Right lobe of liver (tissue), 6 donors: ENCODE measurements at regions not wholly inside any gene's neighbourhood (a gene's known extent, or its start where the extent isn't known, plus 50 kb on each side); places are given as distances from the start of the nearest gene placed in this dataset.

Source experiments
- ATAC-seq, 4 donors: fragments of 200-7000 bp; cut with Tn5 transposase; one replicate each; pipeline ENCODE4 v1.9.1; 2020; ENCODE audit warnings: mild to moderate bottlenecking in 4 of 4, moderate library complexity in 4 of 4
- DNase-seq, 3 donors: peaks; one replicate each; pipeline ENCODE4 v3.0.0-alpha.2; 2020
- H3K27ac ChIP-seq, 3 donors: fragments of 200-600 bp; one replicate each; pipeline ENCODE4 v1.8.0; 2022
- H3K27me3 ChIP-seq, 2 donors: fragments of 200-600 bp; one replicate each; pipeline ENCODE4 v1.8.0; 2022
- H3K36me3 ChIP-seq, 4 donors: fragments of 200-600 bp; sonication (generic) in 1 of 4; one replicate each; pipeline versions ENCODE4 v1.5.1 to v1.8.0; 2017 to 2022; ENCODE audit warnings: control low read depth in 1 of 4
- H3K4me1 ChIP-seq, 4 donors: fragments of 200-600 bp; sonication (generic) in 1 of 4; one replicate each; pipeline versions ENCODE4 v1.5.1 to v1.8.0; 2017 to 2022; ENCODE audit warnings: control low read depth in 1 of 4
- H3K4me3 ChIP-seq, 3 donors: fragments of 200-600 bp; one replicate each; pipeline ENCODE4 v1.8.0; 2022
- H3K9me3 ChIP-seq, 4 donors: fragments of 200-600 bp; sonication (generic) in 1 of 4; one replicate each; pipeline versions ENCODE4 v1.5.1 to v1.8.0; 2017 to 2022; ENCODE audit warnings: control low read depth in 1 of 4
- CTCF ChIP-seq, 4 donors: fragments of 200-600 bp in 3 of 4; fragments of 450-650 bp in 1 of 4; IDR thresholded peaks; one replicate each; pipeline versions ENCODE4 v1.5.1 to v1.8.0; 2016 to 2022; ENCODE audit warnings: antibody characterized with exemption in 4 of 4, mild to moderate bottlenecking in 2 of 4
- POLR2A ChIP-seq: fragments of 450-650 bp; IDR thresholded peaks from one replicate; pipeline ENCODE4 v1.6.1; 2017; ENCODE audit warnings: antibody characterized with exemption, mild to moderate bottlenecking
- WGBS: methylation state at CpG from one replicate; pipeline ENCODE4 v1.1.6; 2018; ENCODE audit warnings: low coverage, low lambda C conversion rate; ENCODE audit not compliant: insufficient coverage; ENCODE audit errors: missing lambda C conversion rate; 5-methylcytosine and 5-hydroxymethylcytosine counted together
- intact Hi-C, 2 donors: fragments of 100-400 bp; cut with DNase I; formaldehyde crosslinking; loops; one replicate each; pipeline versions ENCODE4 v1.11.2 to v1.14.1; 2022
- donor health status: DM: no; HTN: yes; CAD: no.
- donor health status: DM: no; HTN: no; CAD: no.
- donor health status: DM: no; HTN: no; CAD: no.
- donor health status: DM: no; HTN: yes; CAD: no.
- donor health status: DM: no; HTN: yes; CAD: no.

- Histone ChIP-seq H3K27ac (no peak overlapping the region), H3K4me1 (no peaks in the 10 kb centered on the region), H3K27me3 (no peaks in the 10 kb centered on the region), H3K4me3 (no peak overlapping the region), H3K36me3 (no peaks in the 10 kb centered on the region), H3K9me3 (no peaks in the 10 kb centered on the region)
- 63% methylated on average over 2 of the region's 3 CpGs for WGBS
- intact Hi-C loops: no loop called here
- ATAC-seq (no peak), DNase-seq (no peak)
- no peak for TF ChIP-seq CTCF (IDR thresholded peaks at IDR 0.05)
- TF ChIP-seq POLR2A: no peak
These were observed 252.4 kb upstream of the HES1 start for GRCh38 chr3:193883551-193883950.

DNA sequence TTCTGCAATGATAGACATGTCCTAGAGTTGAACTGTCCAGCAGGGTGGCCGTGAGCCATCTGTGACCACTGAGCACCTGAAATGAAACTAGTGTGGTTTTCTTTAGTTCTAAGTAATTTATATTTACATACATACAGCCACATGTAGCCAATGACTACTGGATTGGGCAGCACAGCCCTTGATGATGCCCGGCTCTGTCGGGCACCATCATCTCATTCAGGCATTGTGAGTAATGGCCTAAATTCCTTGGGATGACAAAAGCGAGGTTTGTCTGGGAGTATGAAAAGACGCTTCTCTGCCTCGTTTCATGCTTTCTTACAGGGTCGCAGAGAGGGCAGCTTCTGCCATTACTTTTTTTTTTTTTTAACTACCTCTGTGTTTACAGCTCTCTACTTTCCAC, 251.9 kb upstream of the HES1 start:
- WGBS: 81% methylated on average over 5 of the region's 7 CpGs
- Histone ChIP-seq H3K36me3 (no peaks in the 10 kb centered on the region), H3K4me3 (no peak overlapping the region), H3K9me3 (no peaks in the 10 kb centered on the region), H3K27me3 (no peaks in the 10 kb centered on the region), H3K27ac (no peak overlapping the region), H3K4me1 (no peaks in the 10 kb centered on the region)
- no peak for ATAC-seq
- no peak for DNase-seq
- intact Hi-C loops: no loop called here
- TF ChIP-seq POLR2A: no peak
- no peak for TF ChIP-seq CTCF (IDR thresholded peaks at IDR 0.05)

- Histone ChIP-seq H3K4me3 (no peak overlapping the region), H3K9me3 (no peaks in the 10 kb centered on the region), H3K36me3 (no peaks in the 10 kb centered on the region), H3K27ac (no peak overlapping the region), H3K27me3 (no peaks in the 10 kb centered on the region), H3K4me1 (no peaks in the 10 kb centered on the region)
- no peak for DNase-seq
- TF ChIP-seq POLR2A: no peak
- TF ChIP-seq CTCF (IDR thresholded peaks at IDR 0.05): no peak
- intact Hi-C loops: no loop called here
- ATAC-seq: no peak
- WGBS: 85% methylated on average over 3 of the region's 4 CpGs
These were observed 251.3 kb upstream of the HES1 start for GRCh38 chr3:193884652-193885051.

DNA sequence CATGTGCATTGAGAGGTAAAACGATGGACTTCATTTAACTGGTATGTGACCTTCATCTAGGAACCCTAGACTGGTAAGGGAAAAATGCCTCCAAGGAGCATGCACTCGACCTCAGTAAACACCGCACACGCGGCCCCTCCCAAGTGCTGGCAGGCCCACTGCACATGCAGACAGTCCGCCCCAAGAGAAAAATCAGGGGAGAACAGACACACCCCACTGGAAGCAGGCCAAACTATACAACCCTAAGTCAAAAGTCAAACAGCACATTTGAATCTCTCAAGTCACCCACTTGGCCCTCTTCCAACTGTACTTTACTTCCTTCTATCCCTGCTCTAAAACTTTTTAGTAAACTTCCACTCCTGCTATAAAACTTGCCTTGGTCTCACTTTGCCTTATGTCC, 250.1 kb upstream of the HES1 start:
- intact Hi-C loops: no loop called here
- no peak for ATAC-seq
- H3K27ac ChIP-seq: no peak overlapping the region

More for the DNA sequence above, 250.1 kb upstream of the HES1 start:
- no peaks in the 10 kb centered on the region for H3K36me3 ChIP-seq
- no peaks in the 10 kb centered on the region for H3K4me1 ChIP-seq
- H3K4me3 ChIP-seq: no peak overlapping the region
- H3K27me3 ChIP-seq: no peaks in the 10 kb centered on the region
- DNase-seq: no peak
- TF ChIP-seq CTCF (IDR thresholded peaks at IDR 0.05) (no peak), POLR2A (no peak)
- no CpG with 5 or more reads among the region's 6 CpGs for WGBS
- no peaks in the 10 kb centered on the region for H3K9me3 ChIP-seq
